UCSD-AML1 (cell line): ENCODE measurements at regions not wholly inside any gene's neighbourhood (a gene's known extent, or its start where the extent isn't known, plus 50 kb on each side); places are given as distances from the start of the nearest gene placed in this dataset.
"Not testable (repeated sequence)": the region's sequence is repeated elsewhere in the genome, so short reads cannot be mapped to it uniquely, and the experiment has no call there.

Source experiments
- DNase-seq: peaks from one replicate; lab custom pipeline; 2025; ENCODE audit not compliant: unreplicated experiment; lab: John Stamatoyannopoulos, UW

- no peak for DNase-seq
Observed at GRCh38 chr5:171541341-171541776, 121.9 kb downstream of the FGF18 start.

GRCh38 chr5:171542525-171543140, 123.2 kb downstream of the FGF18 start:
- DNase-seq: no peak

- no peak for DNase-seq
Observed at GRCh38 chr5:171543148-171543815, 123.8 kb downstream of the FGF18 start.

GRCh38 chr5:171544913-171545765, 125.7 kb downstream of the FGF18 start:
- no peak for DNase-seq

- DNase-seq: no peak
Observed at GRCh38 chr5:171549274-171549673, 129.8 kb downstream of the FGF18 start.

GRCh38 chr5:171553817-171554216, 134.4 kb downstream of the FGF18 start:
- DNase-seq: not testable (repeated sequence)

GRCh38 chr5:171555160-171555559, 135.7 kb downstream of the FGF18 start:
- no peak for DNase-seq

GRCh38 chr5:171562822-171563221, 143.4 kb downstream of the FGF18 start:
- no peak for DNase-seq

- DNase-seq: no peak
Observed at GRCh38 chr5:171568389-171568788, 148.9 kb downstream of the FGF18 start.

- DNase-seq: no peak
Observed at GRCh38 chr5:171569065-171569712, 149.7 kb downstream of the FGF18 start.

- no peak for DNase-seq
Observed at GRCh38 chr5:171570244-171570825, 150.9 kb downstream of the FGF18 start.

GRCh38 chr5:171571663-171572062, 152.2 kb downstream of the FGF18 start:
- no peak for DNase-seq

GRCh38 chr5:171573021-171573420, 153.6 kb downstream of the FGF18 start:
- DNase-seq: no peak

- no peak for DNase-seq
Observed at GRCh38 chr5:171573451-171574225, 154.2 kb downstream of the FGF18 start.

GRCh38 chr5:171574376-171574775, 154.9 kb downstream of the FGF18 start:
- no peak for DNase-seq

- DNase-seq: no peak
Observed at GRCh38 chr5:171575386-171575785, 155.9 kb downstream of the FGF18 start.

GRCh38 chr5:171575808-171576207, 156.4 kb downstream of the FGF18 start:
- no peak for DNase-seq

- DNase-seq: no peak
Observed at GRCh38 chr5:171577042-171577758, 157.8 kb downstream of the FGF18 start.

GRCh38 chr5:171578049-171578828, 158.8 kb downstream of the FGF18 start:
- no peak for DNase-seq
